ENCODE measurements at regions not wholly inside any gene's neighbourhood (a gene's known extent, or its start where the extent isn't known, plus 50 kb on each side); places are given as distances from the start of the nearest gene placed in this dataset.
"Not testable (repeated sequence)": the region's sequence is repeated elsewhere in the genome, so short reads cannot be mapped to it uniquely, and the experiment has no call there.

DNA sequence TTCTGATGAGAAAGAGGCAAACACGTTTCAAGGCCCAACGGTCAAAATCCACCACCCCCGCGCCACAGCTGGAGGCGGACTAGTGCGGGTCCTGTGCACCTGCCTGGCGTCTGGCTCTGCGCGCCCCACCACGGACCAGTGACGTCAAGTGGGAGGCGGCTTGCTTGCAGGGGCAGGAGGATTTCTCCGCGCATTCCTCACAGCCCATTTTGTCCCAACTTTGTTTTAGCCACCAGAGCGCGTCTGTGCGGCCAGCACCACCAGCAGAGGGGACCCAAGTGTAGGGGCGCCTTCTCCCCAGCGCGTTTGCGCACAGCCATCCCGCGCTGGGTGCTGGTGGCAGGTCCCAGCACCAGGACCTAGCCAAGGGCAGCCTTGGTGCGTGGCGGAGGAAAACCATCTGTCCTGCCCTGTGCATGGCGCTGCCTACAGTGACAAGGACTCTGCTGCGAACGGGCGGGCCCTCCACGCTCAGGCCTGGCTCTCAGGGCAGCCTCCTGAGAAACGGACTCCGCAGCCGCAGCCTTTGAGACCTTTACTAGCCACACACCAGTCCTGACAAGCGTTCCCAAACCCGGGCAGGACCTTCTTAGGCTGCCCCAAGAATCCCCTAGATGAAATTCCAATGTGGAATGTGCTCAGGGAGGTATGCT lies 194.8 kb upstream of the EXOC2 start:
- Histone ChIP-seq H3K27me3 (ENCODE audit: insufficient read depth, low read length) (no peaks in the 10 kb centered on the region), H2AFZ (ENCODE audit: low read length) (no peak overlapping the region), H4K20me1 (ENCODE audit: insufficient read depth, low read length) (no peaks in the 10 kb centered on the region), H3K4me1 (ENCODE audit: insufficient read depth, low read length) (no peaks in the 10 kb centered on the region), H3K36me3 (ENCODE audit: insufficient read depth, low read length) (no peaks in the 10 kb centered on the region), H3K4me2 (ENCODE audit: insufficient read depth, low read length) (no peak overlapping the region), H3K9me3 (ENCODE audit: low read depth, low read length) (no peaks in the 10 kb centered on the region), H3K27ac (ENCODE audit: low read depth, low read length) (no peak overlapping the region), H3K79me2 (ENCODE audit: insufficient read depth, low read length) (no peaks in the 10 kb centered on the region), H3K4me3 (ENCODE audit: insufficient read depth, low read length) (no peak overlapping the region)
- no peak for TF ChIP-seq CTCF (IDR thresholded peaks at IDR 0.05; ENCODE audit: extremely low read depth, low read depth, low read length)
- DNase-seq (ENCODE audit: insufficient read length, low spot score, missing footprints) = no peak

- not testable (repeated sequence) for H3K36me3 ChIP-seq (ENCODE audit: insufficient read depth, low read length); H3K4me2 ChIP-seq (ENCODE audit: insufficient read depth, low read length); H4K20me1 ChIP-seq (ENCODE audit: insufficient read depth, low read length); H3K27ac ChIP-seq (ENCODE audit: low read depth, low read length); H3K4me3 ChIP-seq (ENCODE audit: insufficient read depth, low read length); DNase-seq (ENCODE audit: insufficient read length, low spot score, missing footprints); H2AFZ ChIP-seq (ENCODE audit: low read length); H3K9me3 ChIP-seq (ENCODE audit: low read depth, low read length); H3K79me2 ChIP-seq (ENCODE audit: insufficient read depth, low read length); H3K27me3 ChIP-seq (ENCODE audit: insufficient read depth, low read length); H3K4me1 ChIP-seq (ENCODE audit: insufficient read depth, low read length)
These were observed 193.2 kb upstream of the EXOC2 start for GRCh38 chr6:886116-886515.

- TF ChIP-seq CTCF (IDR thresholded peaks at IDR 0.05; ENCODE audit: extremely low read depth, low read depth, low read length) = no peak
- no peak overlapping the region for H3K4me2 ChIP-seq (ENCODE audit: insufficient read depth, low read length)
- H2AFZ ChIP-seq (ENCODE audit: low read length) = no peak overlapping the region
These were observed 192.2 kb upstream of the EXOC2 start for GRCh38 chr6:885051-885590.

GRCh38 chr6:884570-884969 lies 191.6 kb upstream of the EXOC2 start:
- Histone ChIP-seq H3K27me3 (ENCODE audit: insufficient read depth, low read length) (no peaks in the 10 kb centered on the region), H3K4me3 (ENCODE audit: insufficient read depth, low read length) (no peak overlapping the region), H3K9me3 (ENCODE audit: low read depth, low read length) (no peaks in the 10 kb centered on the region), H3K36me3 (ENCODE audit: insufficient read depth, low read length) (no peaks in the 10 kb centered on the region), H3K4me2 (ENCODE audit: insufficient read depth, low read length) (no peak overlapping the region), H3K4me1 (ENCODE audit: insufficient read depth, low read length) (no peaks in the 10 kb centered on the region), H3K79me2 (ENCODE audit: insufficient read depth, low read length) (no peaks in the 10 kb centered on the region), H3K27ac (ENCODE audit: low read depth, low read length) (no peak overlapping the region), H2AFZ (ENCODE audit: low read length) (no peak overlapping the region), H4K20me1 (ENCODE audit: insufficient read depth, low read length) (no peaks in the 10 kb centered on the region)
- no peak for DNase-seq (ENCODE audit: insufficient read length, low spot score, missing footprints)
- no peak for TF ChIP-seq CTCF (IDR thresholded peaks at IDR 0.05; ENCODE audit: extremely low read depth, low read depth, low read length)

More at GRCh38 chr6:885051-885590, 192.2 kb upstream of the EXOC2 start:
- Histone ChIP-seq H3K4me1 (ENCODE audit: insufficient read depth, low read length) (no peaks in the 10 kb centered on the region), H3K9me3 (ENCODE audit: low read depth, low read length) (no peaks in the 10 kb centered on the region), H3K79me2 (ENCODE audit: insufficient read depth, low read length) (no peaks in the 10 kb centered on the region), H3K36me3 (ENCODE audit: insufficient read depth, low read length) (no peaks in the 10 kb centered on the region), H3K27ac (ENCODE audit: low read depth, low read length) (no peak overlapping the region), H3K4me3 (ENCODE audit: insufficient read depth, low read length) (no peak overlapping the region), H4K20me1 (ENCODE audit: insufficient read depth, low read length) (no peaks in the 10 kb centered on the region), H3K27me3 (ENCODE audit: insufficient read depth, low read length) (no peaks in the 10 kb centered on the region)
- DNase-seq (ENCODE audit: insufficient read length, low spot score, missing footprints) = no peak

Measured in osteoblast (primary cell).